ENCODE measurements at regions not wholly inside any gene's neighbourhood (a gene's known extent, or its start where the extent isn't known, plus 50 kb on each side); places are given as distances from the start of the nearest gene placed in this dataset.

DNA sequence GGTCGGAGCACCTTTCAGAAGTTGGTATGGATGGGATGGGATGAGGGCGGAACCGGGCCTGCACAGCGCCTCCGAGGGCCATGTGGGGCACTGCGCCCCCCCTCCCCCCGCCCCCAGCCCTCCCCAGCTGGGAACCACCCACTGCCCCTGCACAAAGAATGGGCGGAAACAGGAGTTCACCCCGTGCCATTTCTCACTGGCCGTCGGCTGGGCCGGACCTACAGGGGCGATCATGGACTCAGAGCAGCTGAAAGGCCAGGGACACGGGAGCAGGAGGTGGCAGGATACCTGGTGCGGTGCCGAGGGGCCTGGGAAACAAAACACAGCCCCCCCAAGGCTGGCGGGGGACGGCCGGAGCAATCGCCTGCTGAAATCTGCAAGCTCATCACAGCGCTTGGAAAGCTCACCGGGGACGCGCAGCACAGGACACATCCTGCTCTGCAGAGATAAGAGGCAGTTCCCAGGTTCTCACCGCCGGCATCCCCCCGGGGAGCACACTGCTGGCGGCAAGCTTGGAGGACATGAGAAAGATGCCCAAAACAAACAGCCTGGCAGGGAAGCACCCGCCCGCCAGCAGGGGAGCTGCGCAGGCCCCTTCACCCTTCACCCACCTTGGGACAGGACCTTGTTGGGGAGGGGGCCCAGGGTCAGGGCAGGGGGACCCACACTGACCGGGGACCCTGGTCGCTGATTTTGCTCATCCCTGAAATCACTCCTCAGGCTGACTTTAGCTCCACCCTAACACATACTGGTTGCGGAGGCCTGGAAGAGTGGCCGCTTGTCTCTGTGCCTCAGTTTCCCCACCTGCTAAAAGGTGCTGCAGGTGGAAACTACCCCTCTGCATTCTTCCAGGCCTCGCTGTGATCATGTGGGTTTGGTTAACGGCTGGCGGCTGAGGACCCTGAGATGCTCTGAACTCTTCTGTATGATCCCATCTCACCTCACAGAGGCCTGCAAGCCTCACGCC lies 263.9 kb downstream of the C16orf95 start:
- H3K4me3 ChIP-seq (ENCODE audit: low read depth, low read length) = no peak overlapping the region
- POLR2A ChIA-PET = interaction anchor here (0.6 kb wide), 1 partner anchor 36 kb away, joined by 4 read pairs; no protein-coding TSS in a partner anchor
- TF ChIP-seq, protein P1, sequence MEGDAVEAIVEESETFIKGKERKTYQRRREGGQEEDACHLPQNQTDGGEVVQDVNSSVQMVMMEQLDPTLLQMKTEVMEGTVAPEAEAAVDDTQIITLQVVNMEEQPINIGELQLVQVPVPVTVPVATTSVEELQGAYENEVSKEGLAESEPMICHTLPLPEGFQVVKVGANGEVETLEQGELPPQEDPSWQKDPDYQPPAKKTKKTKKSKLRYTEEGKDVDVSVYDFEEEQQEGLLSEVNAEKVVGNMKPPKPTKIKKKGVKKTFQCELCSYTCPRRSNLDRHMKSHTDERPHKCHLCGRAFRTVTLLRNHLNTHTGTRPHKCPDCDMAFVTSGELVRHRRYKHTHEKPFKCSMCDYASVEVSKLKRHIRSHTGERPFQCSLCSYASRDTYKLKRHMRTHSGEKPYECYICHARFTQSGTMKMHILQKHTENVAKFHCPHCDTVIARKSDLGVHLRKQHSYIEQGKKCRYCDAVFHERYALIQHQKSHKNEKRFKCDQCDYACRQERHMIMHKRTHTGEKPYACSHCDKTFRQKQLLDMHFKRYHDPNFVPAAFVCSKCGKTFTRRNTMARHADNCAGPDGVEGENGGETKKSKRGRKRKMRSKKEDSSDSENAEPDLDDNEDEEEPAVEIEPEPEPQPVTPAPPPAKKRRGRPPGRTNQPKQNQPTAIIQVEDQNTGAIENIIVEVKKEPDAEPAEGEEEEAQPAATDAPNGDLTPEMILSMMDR (IDR thresholded peaks at IDR 0.05; ENCODE audit: insufficient read depth, low read length, missing control alignments) = no peak
- CTCF ChIA-PET = interaction anchor here (0.9 to 9.2 kb wide), 6 partner anchors 9 to 489 kb away, joined by 3 to 105 read pairs (median 4); no protein-coding TSS in a partner anchor
- DNase-seq (ENCODE audit: low read depth, low spot score) = no peak

DNA sequence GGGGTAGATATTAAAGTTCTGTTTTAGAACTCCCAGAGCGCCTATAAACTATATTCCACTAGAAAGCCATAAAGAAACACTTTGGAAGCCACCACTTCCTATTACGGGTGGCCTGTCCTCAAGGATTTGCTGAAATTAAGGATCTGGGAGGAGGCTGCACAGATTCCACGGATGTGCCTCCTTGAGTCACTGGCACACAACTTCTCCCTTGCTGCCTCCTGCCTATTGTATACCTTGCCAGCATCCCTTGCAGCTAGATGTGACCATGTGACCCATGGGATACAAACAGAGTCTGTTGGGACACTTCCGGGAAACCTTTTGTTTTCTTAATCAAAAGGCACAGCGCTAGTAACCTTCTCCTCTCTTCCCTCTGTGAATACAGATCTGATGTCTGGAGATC lies 263.0 kb downstream of the C16orf95 start:
- no peak overlapping the region for H3K4me3 ChIP-seq (ENCODE audit: low read depth, low read length)
- TF ChIP-seq, protein P1 (IDR thresholded peaks at IDR 0.05; ENCODE audit: insufficient read depth, low read length, missing control alignments) = no peak
- CTCF ChIA-PET = interaction anchor here (1.1 to 9.2 kb wide), 5 partner anchors 8 to 490 kb away, joined by 3 to 105 read pairs (median 4); no protein-coding TSS in a partner anchor
- no peak for DNase-seq (ENCODE audit: low read depth, low spot score)
- POLR2A ChIA-PET = interaction anchor here (0.6 kb wide), 1 partner anchor 37 kb away, joined by 4 read pairs; no protein-coding TSS in a partner anchor

DNA sequence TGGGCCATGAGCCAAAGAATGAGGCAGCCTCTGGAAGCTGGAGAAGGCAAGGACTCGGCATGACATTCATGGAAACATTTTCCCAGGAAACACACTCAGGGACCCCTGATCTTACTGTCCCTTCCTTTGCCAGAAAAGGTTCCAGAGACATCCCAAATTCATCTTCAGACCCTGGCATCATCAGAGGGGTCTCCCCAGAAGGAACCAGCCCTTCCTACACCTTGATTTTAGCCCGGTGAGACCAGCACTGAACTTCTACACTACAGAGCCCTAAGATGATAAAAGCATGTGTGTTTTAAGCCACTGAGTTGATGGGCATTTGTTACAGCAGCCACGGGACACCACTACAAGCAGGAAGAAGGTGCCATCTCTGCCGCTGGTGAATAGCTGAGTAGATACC lies 262.3 kb downstream of the C16orf95 start:
- no peak overlapping the region for H3K4me3 ChIP-seq (ENCODE audit: low read depth, low read length)
- ChIA-PET CTCF (interaction anchor here (0.7 to 9.2 kb wide), 14 partner anchors 8 to 497 kb away, joined by 3 to 105 read pairs (median 4); no protein-coding TSS in a partner anchor), POLR2A (interaction anchor here (0.7 kb wide), 1 partner anchor 1566 kb away, joined by 3 read pairs; no protein-coding TSS in a partner anchor)
- TF ChIP-seq, protein P1 (IDR thresholded peaks at IDR 0.05; ENCODE audit: insufficient read depth, low read length, missing control alignments) = no peak
- DNase-seq (ENCODE audit: low read depth, low spot score) = no peak

DNA sequence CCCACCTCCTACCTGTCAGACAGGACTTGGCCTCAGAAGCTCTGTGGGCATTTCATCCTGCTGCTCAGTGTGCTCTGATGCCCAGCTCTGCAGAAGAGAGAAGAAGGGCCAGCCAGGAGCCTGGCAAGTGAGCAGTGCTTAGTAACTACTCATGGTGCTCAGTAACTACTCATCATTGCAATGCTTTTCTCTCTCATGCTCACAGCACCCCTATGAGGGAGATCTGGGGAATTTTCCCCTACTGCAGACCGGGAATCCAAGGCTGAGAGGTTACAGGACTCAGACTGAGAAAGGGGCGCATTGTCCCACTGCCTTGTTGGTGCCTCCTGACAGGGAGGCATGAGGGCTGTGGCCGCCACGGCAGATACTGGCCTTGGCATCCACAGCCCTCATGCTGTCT lies 261.1 kb downstream of the C16orf95 start:
- TF ChIP-seq, protein P1 (IDR thresholded peaks at IDR 0.05; ENCODE audit: insufficient read depth, low read length, missing control alignments) = peak; percentile 21

DNA sequence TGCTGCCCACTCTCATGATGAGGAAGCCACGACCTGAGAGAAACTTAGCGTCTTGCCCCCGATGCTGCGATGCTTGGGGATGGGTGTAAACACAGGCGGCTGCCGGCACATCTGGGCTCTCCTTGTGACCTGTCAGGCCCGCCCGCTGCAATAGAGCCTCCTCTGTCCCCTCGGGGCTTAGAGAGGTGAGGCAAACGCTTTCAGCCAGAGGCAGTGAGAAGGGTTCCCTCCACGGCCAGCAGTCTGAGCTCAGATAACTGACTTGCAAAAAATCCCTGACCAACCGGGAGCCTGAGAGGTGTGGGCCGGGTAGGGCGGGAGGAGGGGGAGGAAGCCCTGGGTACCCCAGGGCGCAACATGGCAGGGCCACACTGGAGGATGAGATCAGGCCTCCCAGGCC lies 260.6 kb downstream of the C16orf95 start:
- no peak for DNase-seq (ENCODE audit: low read depth, low spot score)
- H3K4me3 ChIP-seq (ENCODE audit: low read depth, low read length) = no peak overlapping the region
- ChIA-PET CTCF (interaction anchor here (0.8 to 2.4 kb wide), 9 partner anchors 9 to 498 kb away, joined by 3 to 17 read pairs (median 5); partner anchors contain the start of gene FOXC2), POLR2A (no interaction called here)
- TF ChIP-seq, protein P1 (IDR thresholded peaks at IDR 0.05; ENCODE audit: insufficient read depth, low read length, missing control alignments) = no peak

More for the DNA sequence above, 261.1 kb downstream of the C16orf95 start:
- ChIA-PET CTCF (interaction anchor here (0.8 to 2.4 kb wide), 13 partner anchors 9 to 498 kb away, joined by 3 to 17 read pairs (median 4); partner anchors contain the start of gene FOXC2), POLR2A (no interaction called here)
- H3K4me3 ChIP-seq (ENCODE audit: low read depth, low read length) = no peak overlapping the region
- DNase-seq (ENCODE audit: low read depth, low spot score) = no peak
